SK-N-SH (cell line): ENCODE measurements at regions not wholly inside any gene's neighbourhood (a gene's known extent, or its start where the extent isn't known, plus 50 kb on each side); places are given as distances from the start of the nearest gene placed in this dataset.

Experiments used
- CTCF ChIA-PET: fragments of 300-600, 350-600 bp; formaldehyde crosslinking; extraction: SDS; loops from one replicate; lab custom pipeline; 2021; lab: Yijun Ruan, JAX
- POLR2A ChIA-PET: fragments of 350-600 bp; sonication (Branson Sonifier 250); formaldehyde crosslinking; extraction: SDS; loops from one replicate; lab custom pipeline; 2020; ENCODE audit warnings: antibody characterized with exemption, inconsistent platforms; lab: Yijun Ruan, JAX
- DNase-seq: peaks from one replicate; pipeline ENCODE4 v3.0.0; 2012
- H2AFZ ChIP-seq: fragments of 200-600 bp; sonication (generic); 2 replicates; pipeline ENCODE4 v1.8.1; 2016; ENCODE audit warnings: antibody characterized with exemption, mild to moderate bottlenecking, low read depth
- H3F3A ChIP-seq: fragments of 200-600 bp; sonication (generic); replicated peaks from 2 replicates; pipeline ENCODE3; 2016; ENCODE audit warnings: antibody characterized with exemption, mild to moderate bottlenecking; ENCODE audit not compliant: insufficient read depth
- H3K27ac ChIP-seq, 2 experiments: fragments of 200-500 bp in 1 of 2; fragments of 200-600 bp in 1 of 2; sonication (Bioruptor generic) in 1 of 2; sonication (generic), shearing (Covaris generic) in 1 of 2; 2 replicates each; pipeline versions ENCODE4 v1.5.1 to v1.6.1; 2014 to 2016; ENCODE audit warnings: low read depth in 2 of 2, inconsistent platforms in 1 of 2, low read length in 1 of 2, mild to moderate bottlenecking in 1 of 2, mixed read lengths in 1 of 2
- H3K27me3 ChIP-seq: fragments of 200-600 bp; sonication (generic), shearing (Covaris generic); 2 replicates; pipeline ENCODE4 v1.6.1; 2016; ENCODE audit warnings: mixed run types; ENCODE audit not compliant: insufficient read depth
- H3K36me3 ChIP-seq, 2 experiments: fragments of 200-500 bp in 1 of 2; fragments of 200-600 bp in 1 of 2; sonication (Bioruptor generic) in 1 of 2; sonication (generic) in 1 of 2; replicated peaks in 1 of 2; 2 replicates each; pipeline versions ENCODE3 to v1.5.1; 2014 to 2016; ENCODE audit warnings: low read length in 1 of 2, mild to moderate bottlenecking in 1 of 2; ENCODE audit not compliant: insufficient read depth in 2 of 2, control insufficient read depth in 1 of 2
- H3K4me1 ChIP-seq, 2 experiments: fragments of 200-500 bp in 1 of 2; fragments of 200-600 bp in 1 of 2; sonication (Bioruptor generic) in 1 of 2; sonication (generic), shearing (Covaris generic) in 1 of 2; 2 replicates each; pipeline versions ENCODE4 v1.5.1 to v1.6.1; 2014 to 2016; ENCODE audit warnings: low read depth in 1 of 2, low read length in 1 of 2, mixed run types in 1 of 2; ENCODE audit not compliant: insufficient read depth in 2 of 2, control insufficient read depth in 1 of 2
- H3K4me2 ChIP-seq: fragments of 200-600 bp; sonication (generic), shearing (Covaris generic); 2 replicates; pipeline ENCODE4 v1.6.1; 2017; ENCODE audit warnings: mixed run types
- H3K4me3 ChIP-seq, 2 experiments: fragments of 200-500 bp in 1 of 2; fragments of 200-600 bp in 1 of 2; sonication (Bioruptor generic) in 1 of 2; sonication (generic), shearing (Covaris generic) in 1 of 2; 2 replicates each; pipeline versions ENCODE4 v1.5.1 to v1.8.1; 2014 to 2016; ENCODE audit warnings: low read depth in 2 of 2, inconsistent platforms in 1 of 2, low read length in 1 of 2, mild to moderate bottlenecking in 1 of 2, mixed read lengths in 1 of 2, moderate library complexity in 1 of 2
- H3K79me2 ChIP-seq: fragments of 200-600 bp; sonication (generic); 2 replicates; pipeline ENCODE4 v1.8.1; 2017; ENCODE audit warnings: mild to moderate bottlenecking; ENCODE audit not compliant: insufficient read depth
- H3K9ac ChIP-seq: fragments of 200-600 bp; sonication (generic); 2 replicates; pipeline ENCODE4 v1.6.1; 2017; ENCODE audit warnings: mixed run types
- H3K9me2 ChIP-seq: fragments of 200-600 bp; sonication (generic); 2 replicates; pipeline ENCODE4 v1.6.1; 2017; ENCODE audit warnings: mixed run types
- H3K9me3 ChIP-seq: fragments of 200-600 bp; sonication (generic); 2 replicates; pipeline ENCODE4 v1.6.1; 2017; ENCODE audit warnings: mixed run types, mild to moderate bottlenecking, moderate library complexity
- H4K20me1 ChIP-seq: fragments of 200-600 bp; sonication (generic); 2 replicates; pipeline ENCODE4 v1.6.1; 2017; ENCODE audit warnings: mild to moderate bottlenecking, mixed run types; ENCODE audit not compliant: insufficient read depth
- CHD2 ChIP-seq: fragments of 150-350 bp; IDR thresholded peaks from 2 replicates; pipeline ENCODE4 v1.6.1; 2018; ENCODE audit warnings: low read length; ENCODE audit not compliant: partially characterized antibody
- CTCF ChIP-seq: fragments of 200-600 bp; sonication (generic); IDR thresholded peaks from 2 replicates; pipeline ENCODE4 v1.6.1; 2017; ENCODE audit warnings: antibody characterized with exemption, mild to moderate bottlenecking, moderate library complexity
- EZH2phosphoT487 ChIP-seq: fragments of 200-600 bp; sonication (generic); IDR thresholded peaks from 2 replicates; pipeline ENCODE4 v1.6.1; 2017; ENCODE audit warnings: low read depth, mixed run types, mild to moderate bottlenecking, antibody characterized with exemption, moderate library complexity, borderline replicate concordance
- FOSL2 ChIP-seq: IDR thresholded peaks from 2 replicates; pipeline ENCODE4 v1.4.0; 2012; ENCODE audit warnings: low read depth, mild to moderate bottlenecking, moderate library complexity, borderline replicate concordance
- FOXJ3 ChIP-seq: sonication (generic); formaldehyde crosslinking; IDR thresholded peaks from 2 replicates; pipeline ENCODE4 v1.5.1; 2020; ENCODE audit warnings: mild to moderate bottlenecking, missing genetic modification reagents
- FOXM1 ChIP-seq: IDR thresholded peaks from 2 replicates; pipeline ENCODE4 v1.4.0; 2012; ENCODE audit warnings: low read depth, mild to moderate bottlenecking
- NRF1 ChIP-seq: IDR thresholded peaks from 2 replicates; pipeline ENCODE4 v1.6.1; 2012; ENCODE audit warnings: low read depth, mild to moderate bottlenecking, low read length
- POLR2AphosphoS5 ChIP-seq: IDR thresholded peaks from 2 replicates; pipeline ENCODE4 v1.6.1; 2012; ENCODE audit warnings: low read depth, low read length
- RAD21 ChIP-seq: IDR thresholded peaks from 2 replicates; pipeline ENCODE4 v1.6.1; 2012; ENCODE audit warnings: mild to moderate bottlenecking, low read length
- REST ChIP-seq: IDR thresholded peaks from 2 replicates; pipeline ENCODE4 v1.6.1; 2012; ENCODE audit warnings: mild to moderate bottlenecking, low read depth, low read length, moderate library complexity
- RXRA ChIP-seq: IDR thresholded peaks from 2 replicates; pipeline ENCODE4 v1.4.0; 2012; ENCODE audit warnings: low read depth, mild to moderate bottlenecking, borderline replicate concordance
- SIN3A ChIP-seq: IDR thresholded peaks from 2 replicates; pipeline ENCODE4 v1.6.1; 2012; ENCODE audit warnings: low read depth, mild to moderate bottlenecking, low read length, moderate library complexity, borderline replicate concordance
- SMC3 ChIP-seq: IDR thresholded peaks from 2 replicates; pipeline ENCODE4 v1.6.1; 2012; ENCODE audit warnings: low read depth, low read length, improper control_type of control experiment
- TCF12 ChIP-seq: IDR thresholded peaks from 2 replicates; pipeline ENCODE4 v1.4.0; 2012
- TEAD4 ChIP-seq: IDR thresholded peaks from 2 replicates; pipeline ENCODE4 v1.4.0; 2012; ENCODE audit warnings: mild to moderate bottlenecking, borderline replicate concordance; ENCODE audit not compliant: insufficient read depth
- USF1 ChIP-seq: IDR thresholded peaks from 2 replicates; pipeline ENCODE4 v1.4.0; 2012; ENCODE audit warnings: low read depth, borderline replicate concordance
- USF2 ChIP-seq: fragments of 150-350 bp; IDR thresholded peaks from 2 replicates; pipeline ENCODE4 v1.6.1; 2017; ENCODE audit warnings: antibody characterized with exemption, low read length, low read depth, borderline replicate concordance
- WGBS: methylation state at CpG from one replicate; pipeline ENCODE4 v1.1.6; 2017; ENCODE audit warnings: low lambda C conversion rate; 5-methylcytosine and 5-hydroxymethylcytosine counted together

- no peak for TF ChIP-seq SIN3A
- TF ChIP-seq TEAD4 = no peak
- TF ChIP-seq FOXM1 = no peak
- no peak for TF ChIP-seq NRF1
- TF ChIP-seq REST = no peak
- TF ChIP-seq USF1 = no peak
These were observed 66.4 kb upstream of the DAB2 start (continued) for GRCh38 chr5:39491210-39491609.

- CTCF ChIA-PET = no interaction called here
- Histone ChIP-seq H3K36me3 (peaks cover 0 to 8% of the 10 kb centered on the region in 2 experiments), H3K4me2 (no peak overlapping the region), H3K27ac (no peak overlapping the region), H3K4me3 (no peak overlapping the region), H4K20me1 (no peaks in the 10 kb centered on the region), H3K27me3 (no peaks in the 10 kb centered on the region), H3K9me2 (no peaks in the 10 kb centered on the region), H3K9ac (no peak overlapping the region), H3F3A (peaks cover 6% of the 10 kb centered on the region), H3K79me2 (no peaks in the 10 kb centered on the region), H3K4me1 (peaks cover 0 to 14% of the 10 kb centered on the region in 2 experiments; a peak in 2 of 4 replicates), H3K9me3 (peaks cover 7% of the 10 kb centered on the region), H2AFZ (no peak overlapping the region)
- 25% methylated on average over 1 of the region's 1 CpG for WGBS
- POLR2A ChIA-PET = no interaction called here
- TF ChIP-seq FOSL2 (no peak), SIN3A (no peak), POLR2AphosphoS5 (no peak), CTCF (no peak), EZH2phosphoT487 (no peak), FOXJ3 (CRISPR knock-in tag) (no peak), RXRA (no peak), USF2 (no peak), CHD2 (no peak), RAD21 (no peak), SMC3 (no peak), TCF12 (no peak)
- no peak for DNase-seq
These were observed 64.5 kb upstream of the DAB2 start for GRCh38 chr5:39489263-39489662.
